ENCODE measurements at regions not wholly inside any gene's neighbourhood (a gene's known extent, or its start where the extent isn't known, plus 50 kb on each side); places are given as distances from the start of the nearest gene placed in this dataset.

DNA sequence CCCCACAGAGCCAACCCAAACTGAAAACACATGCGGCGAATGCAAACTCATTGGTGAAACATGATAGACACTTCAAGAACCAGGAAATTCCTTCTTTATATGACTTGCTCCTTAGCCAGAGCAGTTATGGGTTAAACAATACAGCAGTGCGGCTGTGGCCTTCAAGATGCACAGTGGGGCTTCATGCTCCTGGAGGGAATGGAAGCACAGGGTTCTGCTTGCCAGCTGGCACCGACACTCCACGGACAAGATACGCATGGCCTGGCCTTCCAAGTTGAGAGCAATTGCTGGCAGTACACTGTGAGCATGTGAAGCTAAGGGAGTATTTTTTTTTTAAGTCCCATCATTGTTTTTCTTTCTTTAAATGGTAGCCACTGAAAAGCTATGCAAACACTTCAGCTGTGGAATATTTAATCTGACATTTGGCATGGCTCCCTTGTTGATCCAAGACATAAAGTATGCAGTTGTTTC is 451.6 kb upstream of the CD180 start:
- H3K27me3 Mint-ChIP-seq (ENCODE audit: insufficient read depth, low read depth) = no peaks in the 10 kb centered on the region
- H3K4me3 Mint-ChIP-seq = no peak overlapping the region
- no peak overlapping the region for H3K4me2 ChIP-seq
- no peaks in the 10 kb centered on the region for H3K36me3 Mint-ChIP-seq
- DNase-seq (ENCODE audit: low spot score) = no peak
- TF ChIP-seq, protein P1, sequence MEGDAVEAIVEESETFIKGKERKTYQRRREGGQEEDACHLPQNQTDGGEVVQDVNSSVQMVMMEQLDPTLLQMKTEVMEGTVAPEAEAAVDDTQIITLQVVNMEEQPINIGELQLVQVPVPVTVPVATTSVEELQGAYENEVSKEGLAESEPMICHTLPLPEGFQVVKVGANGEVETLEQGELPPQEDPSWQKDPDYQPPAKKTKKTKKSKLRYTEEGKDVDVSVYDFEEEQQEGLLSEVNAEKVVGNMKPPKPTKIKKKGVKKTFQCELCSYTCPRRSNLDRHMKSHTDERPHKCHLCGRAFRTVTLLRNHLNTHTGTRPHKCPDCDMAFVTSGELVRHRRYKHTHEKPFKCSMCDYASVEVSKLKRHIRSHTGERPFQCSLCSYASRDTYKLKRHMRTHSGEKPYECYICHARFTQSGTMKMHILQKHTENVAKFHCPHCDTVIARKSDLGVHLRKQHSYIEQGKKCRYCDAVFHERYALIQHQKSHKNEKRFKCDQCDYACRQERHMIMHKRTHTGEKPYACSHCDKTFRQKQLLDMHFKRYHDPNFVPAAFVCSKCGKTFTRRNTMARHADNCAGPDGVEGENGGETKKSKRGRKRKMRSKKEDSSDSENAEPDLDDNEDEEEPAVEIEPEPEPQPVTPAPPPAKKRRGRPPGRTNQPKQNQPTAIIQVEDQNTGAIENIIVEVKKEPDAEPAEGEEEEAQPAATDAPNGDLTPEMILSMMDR (IDR thresholded peaks at IDR 0.05) = no peak
- no peak for TF ChIP-seq EZH2 (IDR thresholded peaks at IDR 0.05)
- TF ChIP-seq EZH2phosphoT487 (IDR thresholded peaks at IDR 0.05) = no peak
- no peak overlapping the region for H3K27ac Mint-ChIP-seq
- H3K36me3 ChIP-seq = no peaks in the 10 kb centered on the region
- no peaks in the 10 kb centered on the region for H3K79me2 ChIP-seq (ENCODE audit: low read depth)
- no peak overlapping the region for H2AFZ ChIP-seq (replicated peaks)
- no peaks in the 10 kb centered on the region for H3K9me3 ChIP-seq (ENCODE audit: low read depth)
- no peak overlapping the region for H3K9ac ChIP-seq
- H3K9me3 Mint-ChIP-seq = peaks cover 6% of the 10 kb centered on the region
- no peaks in the 10 kb centered on the region for H4K20me1 ChIP-seq (ENCODE audit: low read depth)
- no peaks in the 10 kb centered on the region for H3F3A ChIP-seq (ENCODE audit: low read depth)
- H3K27me3 ChIP-seq = no peaks in the 10 kb centered on the region
- no peak overlapping the region for H3K27ac ChIP-seq
- peaks cover 14% of the 10 kb centered on the region for H3K4me1 ChIP-seq
- peaks cover 26% of the 10 kb centered on the region for H3K4me1 Mint-ChIP-seq
- no peak overlapping the region for H3K4me3 ChIP-seq

DNA sequence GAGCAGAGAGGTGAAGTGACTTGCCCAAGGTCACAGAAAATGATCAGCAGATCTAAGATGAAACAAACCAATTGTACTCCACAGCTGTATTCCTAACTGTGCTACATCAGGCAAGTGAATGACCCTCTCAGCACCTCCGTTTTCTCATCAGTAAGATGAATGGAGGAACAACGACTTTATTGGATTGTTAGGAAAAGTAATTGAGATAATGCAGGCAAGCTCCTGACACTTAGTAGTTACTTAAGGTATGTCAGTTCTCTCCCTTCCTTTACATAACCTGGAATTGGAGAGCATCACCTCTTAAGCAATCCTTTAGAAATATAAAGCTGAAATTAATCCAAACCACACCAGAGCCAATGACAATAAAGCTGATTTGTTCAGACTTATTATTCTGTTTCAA is 451.2 kb upstream of the CD180 start:
- no peaks in the 10 kb centered on the region for H3K27me3 ChIP-seq
- Mint-ChIP-seq H3K36me3 (no peaks in the 10 kb centered on the region), H3K27me3 (ENCODE audit: insufficient read depth, low read depth) (no peaks in the 10 kb centered on the region), H3K4me3 (no peak overlapping the region), H3K27ac (no peak overlapping the region), H3K9me3 (peaks cover 6% of the 10 kb centered on the region), H3K4me1 (peaks cover 23% of the 10 kb centered on the region)
- no peak overlapping the region for H3K9ac ChIP-seq
- no peak overlapping the region for H2AFZ ChIP-seq (replicated peaks)
- H3K27ac ChIP-seq = no peak overlapping the region
- no peaks in the 10 kb centered on the region for H3K79me2 ChIP-seq (ENCODE audit: low read depth)
- H3K4me2 ChIP-seq = no peak overlapping the region
- H3K4me3 ChIP-seq = no peak overlapping the region
- no peaks in the 10 kb centered on the region for H3F3A ChIP-seq (ENCODE audit: low read depth)
- no peaks in the 10 kb centered on the region for H4K20me1 ChIP-seq (ENCODE audit: low read depth)
- no peaks in the 10 kb centered on the region for H3K36me3 ChIP-seq
- H3K4me1 ChIP-seq = peaks cover 10% of the 10 kb centered on the region
- DNase-seq (ENCODE audit: low spot score) = no peak
- no peaks in the 10 kb centered on the region for H3K9me3 ChIP-seq (ENCODE audit: low read depth)
- TF ChIP-seq EZH2phosphoT487 (IDR thresholded peaks at IDR 0.05) = no peak

DNA sequence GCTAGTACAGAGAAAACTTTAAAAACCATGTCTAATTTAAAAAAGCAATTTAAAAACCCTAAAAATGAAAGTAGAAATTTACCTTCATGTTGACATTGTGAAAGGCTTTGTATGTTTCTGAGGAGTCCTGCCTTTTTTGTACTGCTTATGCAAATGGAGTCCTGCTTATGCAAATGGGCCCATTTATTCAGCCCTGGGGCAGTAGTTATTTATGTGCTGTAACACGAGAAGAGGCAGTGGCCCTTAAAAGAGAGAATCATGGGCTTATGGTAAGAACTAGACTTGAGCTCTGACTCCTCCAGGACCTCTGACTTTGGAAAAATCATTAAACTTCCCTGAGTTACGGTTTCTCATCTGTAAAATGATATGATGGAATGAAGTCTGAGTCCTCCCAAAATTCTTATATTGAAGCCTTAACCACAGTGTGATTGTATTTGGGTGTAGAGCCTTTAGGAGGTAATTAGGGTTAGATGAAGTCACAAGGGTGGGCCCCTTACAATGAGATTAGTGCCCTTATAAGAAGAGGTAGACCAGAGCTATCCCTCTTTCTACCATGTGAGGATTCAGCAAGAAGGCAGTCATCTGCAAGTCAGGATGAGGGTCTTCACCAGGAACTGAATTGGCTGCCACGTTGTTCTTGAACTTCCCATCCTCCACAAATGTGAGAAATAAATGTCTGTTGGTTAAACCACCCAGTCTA is 447.8 kb upstream of the CD180 start:
- Mint-ChIP-seq H3K27ac (no peak overlapping the region), H3K9me3 (peaks cover 6% of the 10 kb centered on the region), H3K36me3 (no peaks in the 10 kb centered on the region), H3K4me3 (no peak overlapping the region), H3K27me3 (ENCODE audit: insufficient read depth, low read depth) (no peaks in the 10 kb centered on the region), H3K4me1 (peaks cover 21% of the 10 kb centered on the region)
- no peaks in the 10 kb centered on the region for H4K20me1 ChIP-seq (ENCODE audit: low read depth)
- H3K36me3 ChIP-seq = no peaks in the 10 kb centered on the region
- DNase-seq (ENCODE audit: low spot score) = no peak
- H2AFZ ChIP-seq (replicated peaks) = no peak overlapping the region
- H3K9ac ChIP-seq = no peak overlapping the region
- no peaks in the 10 kb centered on the region for H3K79me2 ChIP-seq (ENCODE audit: low read depth)
- H3K27me3 ChIP-seq = no peaks in the 10 kb centered on the region
- H3F3A ChIP-seq (ENCODE audit: low read depth) = no peaks in the 10 kb centered on the region
- H3K4me2 ChIP-seq = no peak overlapping the region
- H3K4me3 ChIP-seq = no peak overlapping the region
- H3K9me3 ChIP-seq (ENCODE audit: low read depth) = no peaks in the 10 kb centered on the region
- peaks cover 9% of the 10 kb centered on the region for H3K4me1 ChIP-seq
- H3K27ac ChIP-seq = no peak overlapping the region
- TF ChIP-seq EZH2 (IDR thresholded peaks at IDR 0.05) (no peak), EZH2phosphoT487 (IDR thresholded peaks at IDR 0.05) (no peak)

DNA sequence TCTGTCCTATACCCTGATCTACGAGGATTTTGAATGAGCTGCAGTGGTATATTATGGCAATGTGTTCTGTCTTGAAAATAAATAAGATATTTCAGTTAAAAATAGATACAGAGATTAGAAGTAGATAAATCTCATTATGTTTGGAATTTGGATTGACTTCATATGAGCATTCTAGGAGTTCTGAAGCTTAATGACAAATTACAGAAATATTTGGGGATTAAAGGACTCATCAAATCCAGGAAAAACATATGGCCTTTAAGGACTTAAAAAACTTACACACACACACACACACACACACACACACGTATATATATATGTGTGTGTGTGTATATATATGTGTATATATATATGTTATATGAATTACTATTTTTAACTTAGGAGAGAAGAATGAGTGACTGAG is 446.9 kb upstream of the CD180 start:
- no peak overlapping the region for H3K27ac Mint-ChIP-seq
- H3K9me3 Mint-ChIP-seq = peaks cover 6% of the 10 kb centered on the region
- no peak overlapping the region for H3K9ac ChIP-seq
- H3K79me2 ChIP-seq (ENCODE audit: low read depth) = no peaks in the 10 kb centered on the region
- no peak overlapping the region for H2AFZ ChIP-seq (replicated peaks)
- no peak overlapping the region for H3K4me3 ChIP-seq
- H3K27me3 Mint-ChIP-seq (ENCODE audit: insufficient read depth, low read depth) = no peaks in the 10 kb centered on the region
- H3K36me3 Mint-ChIP-seq = no peaks in the 10 kb centered on the region
- TF ChIP-seq EZH2 (IDR thresholded peaks at IDR 0.05) (no peak), EZH2phosphoT487 (IDR thresholded peaks at IDR 0.05) (no peak)
- TF ChIP-seq, protein P1 (IDR thresholded peaks at IDR 0.05) = no peak
- DNase-seq (ENCODE audit: low spot score) = no peak
- H3K27ac ChIP-seq = no peak overlapping the region
- no peak overlapping the region for H3K4me3 Mint-ChIP-seq
- H4K20me1 ChIP-seq (ENCODE audit: low read depth) = no peaks in the 10 kb centered on the region
- H3K4me1 Mint-ChIP-seq = peaks cover 19% of the 10 kb centered on the region
- H3K27me3 ChIP-seq = no peaks in the 10 kb centered on the region
- H3K4me2 ChIP-seq = no peak overlapping the region
- H3K36me3 ChIP-seq = no peaks in the 10 kb centered on the region
- H3K9me3 ChIP-seq (ENCODE audit: low read depth) = no peaks in the 10 kb centered on the region
- no peaks in the 10 kb centered on the region for H3F3A ChIP-seq (ENCODE audit: low read depth)
- H3K4me1 ChIP-seq = peaks cover 13% of the 10 kb centered on the region

All from neural progenitor cell (in vitro differentiated cells).